Astrocyte (in vitro differentiated cells and primary cell): ENCODE measurements at regions not wholly inside any gene's neighbourhood (a gene's known extent, or its start where the extent isn't known, plus 50 kb on each side); places are given as distances from the start of the nearest gene placed in this dataset.

ENCODE experiments used
- DNase-seq: peaks from one replicate; pipeline ENCODE4 v3.0.0-alpha.2; 2010; ENCODE audit warnings: low read depth
- FAIRE-seq: peaks from 2 replicates; lab custom pipeline; 2011; peaks lifted over from hg19 to GRCh38; lab: Jason Lieb, UNC
- H2AFZ ChIP-seq: 2 replicates; pipeline ENCODE4 v1.6.0; 2012; ENCODE audit warnings: low read depth, low read length, inconsistent platforms
- H3K27ac ChIP-seq: 2 replicates; pipeline ENCODE4 v1.5.1; 2011; ENCODE audit warnings: low read depth, low read length, inconsistent platforms
- H3K27me3 ChIP-seq: 2 replicates; pipeline ENCODE4 v1.6.0; 2011; ENCODE audit warnings: low read length, inconsistent platforms; ENCODE audit not compliant: insufficient read depth
- H3K36me3 ChIP-seq: 2 replicates; pipeline ENCODE4 v1.5.1; 2011; ENCODE audit warnings: low read length, inconsistent platforms; ENCODE audit not compliant: insufficient read depth
- H3K4me1 ChIP-seq: 2 replicates; pipeline ENCODE4 v1.5.1; 2011; ENCODE audit warnings: low read length, inconsistent platforms; ENCODE audit not compliant: insufficient read depth
- H3K4me2 ChIP-seq: 2 replicates; pipeline ENCODE4 v1.6.0; 2012; ENCODE audit warnings: low read length, inconsistent platforms
- H3K4me3 ChIP-seq: 2 replicates; pipeline ENCODE4 v1.5.1; 2011; ENCODE audit warnings: low read depth, mild to moderate bottlenecking, low read length, inconsistent platforms; ENCODE audit not compliant: insufficient read depth
- H3K79me2 ChIP-seq: 2 replicates; pipeline ENCODE4 v1.6.0; 2012; ENCODE audit warnings: mild to moderate bottlenecking, low read length, inconsistent platforms; ENCODE audit not compliant: insufficient read depth
- H3K9ac ChIP-seq: 2 replicates; pipeline ENCODE4 v1.6.0; 2012; ENCODE audit warnings: mild to moderate bottlenecking, low read length, inconsistent platforms
- H3K9me3 ChIP-seq: 2 replicates; pipeline ENCODE4 v1.5.1; 2012; ENCODE audit warnings: low read depth, mild to moderate bottlenecking, low read length, inconsistent platforms; ENCODE audit not compliant: insufficient read depth
- H4K20me1 ChIP-seq: 2 replicates; pipeline ENCODE4 v1.6.0; 2012; ENCODE audit warnings: low read length, inconsistent platforms; ENCODE audit not compliant: insufficient read depth
- H3K27ac Mint-ChIP-seq: one replicate; pipeline ENCODE4 v1.8.0; 2021; ENCODE audit warnings: mild to moderate bottlenecking, mixed read lengths; ENCODE audit not compliant: unreplicated experiment
- H3K27me3 Mint-ChIP-seq: one replicate; pipeline ENCODE4 v1.8.0; 2021; ENCODE audit warnings: low read depth, mixed read lengths; ENCODE audit not compliant: unreplicated experiment
- H3K36me3 Mint-ChIP-seq: one replicate; pipeline ENCODE4 v1.8.0; 2021; ENCODE audit warnings: low read depth, mixed read lengths; ENCODE audit not compliant: unreplicated experiment
- H3K4me1 Mint-ChIP-seq: one replicate; pipeline ENCODE4 v1.8.0; 2021; ENCODE audit warnings: low read depth, mixed read lengths; ENCODE audit not compliant: unreplicated experiment
- H3K4me3 Mint-ChIP-seq: one replicate; pipeline ENCODE4 v1.8.0; 2021; ENCODE audit warnings: mild to moderate bottlenecking, moderate library complexity, mixed read lengths; ENCODE audit not compliant: unreplicated experiment
- H3K9me3 Mint-ChIP-seq: one replicate; pipeline ENCODE4 v1.8.0; 2021; ENCODE audit warnings: mild to moderate bottlenecking, mixed read lengths; ENCODE audit not compliant: unreplicated experiment
- EZH2 ChIP-seq: IDR thresholded peaks from 2 replicates; pipeline ENCODE4 v1.6.1; 2012; ENCODE audit warnings: mild to moderate bottlenecking, low read length, inconsistent platforms; ENCODE audit not compliant: insufficient read depth
- TF ChIP-seq, protein P1 (sequence below): IDR thresholded peaks from 2 replicates; pipeline ENCODE4 v1.5.1; 2011; ENCODE audit warnings: low read depth, mild to moderate bottlenecking, inconsistent platforms, low read length, moderate library complexity; ENCODE audit not compliant: insufficient read depth

DNA sequence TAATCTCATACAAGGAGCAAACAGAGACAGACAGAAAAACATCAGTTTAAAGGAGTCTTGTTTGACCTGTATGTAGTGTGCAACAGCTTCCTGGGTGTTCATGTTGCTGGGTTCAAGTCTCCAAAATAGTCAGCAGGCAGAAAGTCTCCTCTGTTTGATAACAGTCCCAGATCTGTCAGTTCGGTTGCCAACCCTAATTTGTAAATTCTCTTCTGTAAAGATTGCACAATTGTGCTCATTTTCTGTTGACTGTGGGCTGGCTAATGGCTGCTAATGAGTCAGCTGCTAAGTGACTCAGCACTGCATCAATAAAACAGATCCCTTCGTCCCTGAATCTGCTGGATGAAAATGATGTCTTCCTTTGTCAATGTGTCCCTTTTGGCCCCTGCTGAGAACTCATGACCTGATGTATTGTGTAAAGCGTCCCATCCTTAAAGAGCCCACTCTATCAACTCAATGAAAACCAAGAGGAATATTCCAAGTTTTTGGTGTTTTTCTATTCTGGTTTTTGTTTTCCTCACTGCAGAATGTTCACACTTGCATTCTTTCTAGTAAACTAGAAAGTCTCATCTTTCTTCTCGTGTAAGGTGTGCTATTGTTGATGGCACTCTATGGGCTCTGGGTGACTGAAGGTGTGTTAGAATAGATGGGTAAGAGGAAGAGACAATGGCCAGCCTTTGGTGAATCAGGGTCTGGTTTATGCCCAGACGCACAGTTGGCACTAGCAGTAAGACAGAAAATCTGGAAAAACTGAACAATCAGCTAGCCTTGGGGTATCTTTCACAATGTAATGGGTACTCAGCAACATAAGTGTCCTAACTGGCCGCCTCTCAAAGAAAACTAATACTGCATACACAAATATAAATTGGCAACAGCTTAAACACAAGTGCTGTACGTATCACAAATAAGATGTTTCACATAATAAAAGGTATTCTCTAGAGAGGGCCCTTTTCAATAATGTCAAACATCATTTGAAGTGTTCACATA is 75.1 kb upstream of the SIPA1L2 start:
- no peaks in the 10 kb centered on the region for H3K79me2 ChIP-seq
- TF ChIP-seq EZH2: no peak
- TF ChIP-seq, protein P1, sequence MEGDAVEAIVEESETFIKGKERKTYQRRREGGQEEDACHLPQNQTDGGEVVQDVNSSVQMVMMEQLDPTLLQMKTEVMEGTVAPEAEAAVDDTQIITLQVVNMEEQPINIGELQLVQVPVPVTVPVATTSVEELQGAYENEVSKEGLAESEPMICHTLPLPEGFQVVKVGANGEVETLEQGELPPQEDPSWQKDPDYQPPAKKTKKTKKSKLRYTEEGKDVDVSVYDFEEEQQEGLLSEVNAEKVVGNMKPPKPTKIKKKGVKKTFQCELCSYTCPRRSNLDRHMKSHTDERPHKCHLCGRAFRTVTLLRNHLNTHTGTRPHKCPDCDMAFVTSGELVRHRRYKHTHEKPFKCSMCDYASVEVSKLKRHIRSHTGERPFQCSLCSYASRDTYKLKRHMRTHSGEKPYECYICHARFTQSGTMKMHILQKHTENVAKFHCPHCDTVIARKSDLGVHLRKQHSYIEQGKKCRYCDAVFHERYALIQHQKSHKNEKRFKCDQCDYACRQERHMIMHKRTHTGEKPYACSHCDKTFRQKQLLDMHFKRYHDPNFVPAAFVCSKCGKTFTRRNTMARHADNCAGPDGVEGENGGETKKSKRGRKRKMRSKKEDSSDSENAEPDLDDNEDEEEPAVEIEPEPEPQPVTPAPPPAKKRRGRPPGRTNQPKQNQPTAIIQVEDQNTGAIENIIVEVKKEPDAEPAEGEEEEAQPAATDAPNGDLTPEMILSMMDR: no peak
- H3K27ac ChIP-seq: no peak overlapping the region
- DNase-seq: peak; percentile 89
- Mint-ChIP-seq H3K27me3 (no peaks in the 10 kb centered on the region), H3K4me1 (peaks cover 20% of the 10 kb centered on the region), H3K9me3 (peaks cover 9% of the 10 kb centered on the region), H3K36me3 (no peaks in the 10 kb centered on the region), H3K4me3 (no peak overlapping the region), H3K27ac (no peak overlapping the region)
- H4K20me1 ChIP-seq: no peaks in the 10 kb centered on the region
- no peak overlapping the region for H3K9ac ChIP-seq
- peak; percentile 60 for FAIRE-seq
- peak overlapping the region; percentile 29 for H3K4me2 ChIP-seq
- no peaks in the 10 kb centered on the region for H3K36me3 ChIP-seq
- no peaks in the 10 kb centered on the region for H3K27me3 ChIP-seq
- H3K4me1 ChIP-seq: peaks cover 13% of the 10 kb centered on the region
- H2AFZ ChIP-seq: peak overlapping the region; percentile 7
- H3K9me3 ChIP-seq: no peaks in the 10 kb centered on the region
- no peak overlapping the region for H3K4me3 ChIP-seq

DNA sequence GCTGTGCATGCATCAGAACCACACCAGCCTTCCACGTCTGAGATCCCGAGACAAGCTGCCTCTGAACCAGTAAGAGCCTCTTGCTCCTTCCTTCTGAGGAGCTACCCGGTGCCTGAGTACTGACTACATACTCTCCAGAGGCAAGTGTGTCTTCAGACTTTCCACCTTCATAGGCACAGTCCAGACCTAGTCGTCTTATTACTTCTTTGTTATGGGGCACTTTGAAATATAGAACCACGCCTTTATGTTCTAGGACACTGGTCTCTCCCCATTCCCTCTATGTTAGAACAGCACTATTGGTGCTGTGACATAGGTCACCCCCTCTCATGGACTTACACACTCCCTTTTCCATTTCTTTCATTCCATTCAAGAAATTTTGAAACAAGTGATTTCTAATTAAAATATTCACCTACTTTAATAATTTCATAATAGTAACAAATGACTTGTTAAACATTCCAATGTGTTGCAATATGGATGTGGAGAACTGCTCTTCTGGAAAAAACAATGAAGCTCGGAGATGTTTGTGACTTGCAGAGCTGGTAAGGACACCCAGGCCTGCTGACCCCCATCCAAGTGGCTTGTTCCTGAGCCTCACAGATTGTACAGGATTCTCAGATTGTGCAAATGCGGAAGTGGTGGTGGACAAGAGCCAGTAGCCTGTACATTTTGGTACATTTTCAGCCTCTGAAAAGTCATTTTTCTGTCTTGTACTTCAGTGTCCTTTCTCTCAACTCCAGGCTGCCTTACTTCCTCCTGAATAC is 76.1 kb upstream of the SIPA1L2 start:
- Histone ChIP-seq H3K4me2 (no peak overlapping the region), H3K27ac (no peak overlapping the region), H3K9ac (no peak overlapping the region), H3K27me3 (no peaks in the 10 kb centered on the region), H2AFZ (no peak overlapping the region), H3K9me3 (no peaks in the 10 kb centered on the region), H3K4me3 (no peak overlapping the region), H4K20me1 (no peaks in the 10 kb centered on the region), H3K4me1 (peaks cover 13% of the 10 kb centered on the region), H3K36me3 (no peaks in the 10 kb centered on the region), H3K79me2 (no peaks in the 10 kb centered on the region)
- DNase-seq (no peak), FAIRE-seq (no peak)
- Mint-ChIP-seq H3K9me3 (peaks cover 9% of the 10 kb centered on the region), H3K27ac (no peak overlapping the region), H3K4me3 (no peak overlapping the region), H3K27me3 (no peaks in the 10 kb centered on the region), H3K4me1 (peaks cover 20% of the 10 kb centered on the region), H3K36me3 (no peaks in the 10 kb centered on the region)
- TF ChIP-seq, protein P1: no peak
- TF ChIP-seq EZH2: no peak
